ENCODE measurements at regions not wholly inside any gene's neighbourhood (a gene's known extent, or its start where the extent isn't known, plus 50 kb on each side); places are given as distances from the start of the nearest gene placed in this dataset.

DNA sequence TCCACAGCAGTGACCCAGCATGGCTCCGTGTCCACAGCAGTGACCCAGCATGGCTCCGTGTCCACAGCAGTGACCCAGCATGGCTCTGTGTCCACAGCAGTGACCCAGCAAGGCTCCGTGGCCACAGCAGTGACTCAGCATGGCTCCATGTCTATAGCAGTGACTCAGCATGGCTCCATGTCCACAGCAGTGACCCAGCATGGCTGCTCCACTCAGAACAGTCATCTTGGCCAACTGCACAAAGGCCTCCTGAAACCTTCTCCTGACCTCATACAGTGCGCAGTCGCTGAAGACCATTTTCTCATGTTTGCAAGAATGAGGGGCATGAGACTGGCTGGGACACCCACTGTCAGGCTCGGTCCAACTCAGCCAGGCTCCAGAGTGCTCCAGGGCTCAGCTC is 333.4 kb upstream of the RAB6C start:
- TF ChIP-seq CTCF (IDR thresholded peaks at IDR 0.05 in 4 of 5, conservative IDR thresholded peaks at IDR 0.05 in 1 of 5) (no peak), POLR2A (IDR thresholded peaks at IDR 0.05) (no peak)
